HG03571 (cell line): ENCODE measurements at regions not wholly inside any gene's neighbourhood (a gene's known extent, or its start where the extent isn't known, plus 50 kb on each side); places are given as distances from the start of the nearest gene placed in this dataset.

Source experiments
- ATAC-seq: cut with Tn5 transposase; IDR thresholded peaks from one replicate; pipeline ENCODE4 v1.9.1; 2021; ENCODE audit not compliant: unreplicated experiment

DNA sequence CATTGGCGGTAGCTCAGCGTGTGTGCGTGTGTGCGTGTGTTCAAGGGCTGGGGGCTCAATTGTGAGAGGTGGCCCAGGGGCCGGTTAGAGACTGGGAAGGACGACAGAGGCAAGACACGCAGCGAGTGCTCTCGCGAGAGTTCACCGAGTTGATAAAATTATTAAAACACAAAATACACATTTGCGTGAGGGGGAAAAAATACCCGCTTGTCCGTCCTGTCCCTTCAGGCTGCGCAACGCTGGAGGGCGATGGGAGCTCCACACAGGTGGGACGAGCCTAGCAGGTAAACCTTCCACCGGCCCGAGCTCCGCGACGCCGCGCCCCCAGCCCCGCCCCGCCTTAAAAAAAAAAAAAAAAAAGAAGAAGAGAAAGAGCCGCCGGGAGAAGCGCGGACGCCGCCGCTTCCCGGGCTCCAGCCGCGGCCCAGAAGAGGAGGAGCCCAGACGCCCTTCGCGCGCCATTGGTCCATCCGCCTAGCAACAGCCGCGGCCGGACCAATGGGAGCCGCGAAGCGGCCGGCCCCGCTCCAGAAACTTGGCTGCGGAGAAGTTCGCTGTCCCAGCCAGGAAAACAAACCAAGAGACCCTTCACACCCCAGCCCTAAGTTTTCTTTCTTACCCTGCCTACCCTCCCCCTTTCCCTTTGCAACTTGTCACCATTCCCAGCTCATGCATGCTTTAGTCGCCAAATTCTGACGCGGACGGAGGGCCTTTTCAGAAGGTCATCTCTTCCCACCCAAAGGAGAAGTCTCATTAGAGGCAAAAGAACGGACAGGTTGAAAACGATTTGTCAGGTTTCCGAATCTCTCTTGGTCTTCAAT, 169.9 kb upstream of the MAF start:
- ATAC-seq, result peak; percentile 100

DNA sequence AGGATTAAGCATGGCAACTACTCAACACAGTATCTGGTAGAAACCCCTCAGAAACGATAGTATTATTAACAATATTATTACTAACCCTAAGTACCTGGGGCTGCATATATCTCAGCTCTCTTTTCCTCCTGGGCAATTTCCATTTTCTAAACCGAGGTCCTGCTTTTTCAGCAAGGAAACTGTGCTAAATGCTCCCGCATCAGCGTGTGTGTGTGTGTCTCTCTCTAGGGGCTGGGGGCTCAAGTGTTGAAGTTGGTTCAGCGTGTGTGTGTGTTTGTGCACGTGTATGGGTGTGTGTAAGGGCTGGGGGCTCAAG, 169.3 kb upstream of the MAF start:
- ATAC-seq, result no peak

- no peak for ATAC-seq
Measured at GRCh38 chr16:79769270-79769927, 168.9 kb upstream of the MAF start.

DNA sequence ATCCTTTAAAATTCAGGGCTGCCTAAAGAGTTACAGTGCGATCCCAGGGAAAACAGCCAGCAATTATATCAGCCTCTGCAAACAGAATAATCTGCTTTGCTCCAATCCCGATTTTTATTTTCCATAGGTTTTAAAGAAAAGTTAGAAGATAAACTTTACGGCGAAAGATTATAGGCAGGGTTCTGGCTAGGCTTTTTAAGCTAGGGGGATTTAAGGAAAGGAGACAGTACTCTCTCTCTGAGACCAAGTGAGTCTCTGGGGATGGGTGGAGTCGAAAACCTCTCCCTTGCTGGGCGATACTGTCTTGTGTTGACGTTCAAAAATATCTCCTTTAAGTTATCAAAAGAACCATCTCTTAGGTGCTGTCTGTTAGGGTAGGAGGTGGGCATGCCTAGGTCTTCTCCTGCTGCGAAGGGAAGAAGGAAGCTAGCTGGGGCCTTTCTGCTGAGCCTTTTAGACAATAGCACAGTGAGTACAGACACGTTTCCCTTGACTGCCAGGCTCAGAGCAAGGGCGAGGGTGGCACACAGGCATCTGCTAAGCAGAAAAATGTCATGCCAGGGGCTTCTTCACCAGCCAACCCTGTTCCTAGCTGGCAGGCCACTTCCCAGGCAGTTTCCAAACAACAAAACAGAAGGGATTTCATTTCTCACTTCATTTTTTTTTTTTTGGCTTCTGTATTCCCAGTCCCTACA, 167.9 kb upstream of the MAF start:
- ATAC-seq, result no peak

GRCh38 chr16:79767421-79768275, 167.1 kb upstream of the MAF start:
- no peak for ATAC-seq

GRCh38 chr16:79765901-79766394, 165.4 kb upstream of the MAF start:
- ATAC-seq, result no peak

GRCh38 chr16:79765431-79765830, 164.9 kb upstream of the MAF start:
- ATAC-seq, result no peak

DNA sequence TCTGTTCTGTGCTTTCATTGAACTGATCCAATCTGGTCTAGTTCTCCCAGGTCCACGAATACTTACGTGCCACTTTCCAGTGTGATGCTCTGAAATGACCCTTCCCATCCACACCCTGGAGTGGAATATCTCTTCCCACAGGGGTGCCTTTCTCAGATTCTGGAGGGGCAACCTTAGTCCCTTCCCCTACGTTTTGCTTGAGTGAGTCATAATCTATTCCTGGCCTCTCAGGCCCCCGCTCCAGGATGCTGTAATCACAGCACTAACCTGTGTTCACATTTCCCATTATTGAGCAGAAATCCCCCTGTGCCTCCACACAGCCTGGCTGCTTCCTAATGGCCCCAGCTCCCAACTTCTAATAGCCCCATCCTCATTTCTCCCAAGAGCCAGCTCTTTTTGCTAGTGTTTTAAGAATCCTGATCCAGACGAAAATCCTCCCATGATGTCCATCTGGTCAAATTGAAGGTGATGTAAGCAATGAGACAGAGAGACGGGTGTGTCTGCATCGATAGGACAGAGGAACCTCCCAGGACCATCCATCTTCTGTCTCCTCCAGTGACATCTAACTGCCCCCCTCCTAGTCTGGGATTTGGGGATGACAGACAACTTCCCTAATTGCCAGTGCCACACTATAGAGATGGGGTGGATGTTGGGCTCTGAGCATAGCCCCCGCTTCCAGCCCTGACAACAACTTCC, 164.0 kb upstream of the MAF start:
- no peak for ATAC-seq

- no peak for ATAC-seq
Measured at GRCh38 chr16:79762217-79762616, 161.7 kb upstream of the MAF start.

- ATAC-seq, result no peak
Measured at GRCh38 chr16:79758615-79759346, 158.2 kb upstream of the MAF start.

DNA sequence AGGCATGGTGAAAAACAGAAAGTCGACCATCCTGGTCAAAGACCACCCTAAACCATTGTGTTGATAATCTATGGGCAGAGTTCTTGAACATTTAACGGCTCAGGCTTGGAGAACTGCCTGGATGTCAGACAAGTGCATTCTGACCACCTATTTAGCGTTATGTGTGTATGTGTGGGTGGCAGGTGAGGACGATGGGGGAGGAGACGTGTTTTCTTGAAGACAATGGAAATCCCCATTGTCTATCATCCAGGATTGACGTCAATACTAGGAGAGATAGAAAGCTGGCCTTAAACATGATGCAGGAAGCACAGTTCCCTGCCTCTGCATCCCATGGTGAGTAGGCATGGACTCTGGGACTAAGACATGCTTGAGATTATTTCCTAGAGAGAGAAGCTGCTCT, 157.4 kb upstream of the MAF start:
- no peak for ATAC-seq

DNA sequence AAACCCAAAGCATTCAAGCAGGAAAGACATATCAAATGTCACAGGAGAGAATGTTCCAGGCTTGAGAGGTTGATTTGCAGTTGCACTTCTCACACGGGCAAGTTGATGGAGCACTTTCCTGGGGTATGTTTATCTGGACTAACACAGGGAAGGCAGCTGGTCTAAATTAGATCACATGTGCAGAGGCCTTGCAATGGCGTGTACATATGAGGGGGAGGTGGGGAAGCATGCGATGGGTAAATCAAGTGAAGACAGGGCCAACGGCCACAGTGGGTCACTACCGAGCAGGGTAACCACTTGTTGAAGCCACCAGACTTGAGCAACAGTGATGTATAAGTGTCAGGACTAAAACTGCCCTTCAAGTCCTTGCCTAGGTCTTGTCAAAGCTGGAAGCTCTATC, 156.6 kb upstream of the MAF start:
- no peak for ATAC-seq

GRCh38 chr16:79756571-79756970, 156.0 kb upstream of the MAF start:
- no peak for ATAC-seq

- no peak for ATAC-seq
Measured at GRCh38 chr16:79754501-79754900, 154.0 kb upstream of the MAF start.

GRCh38 chr16:79754081-79754480, 153.5 kb upstream of the MAF start:
- ATAC-seq, result no peak

GRCh38 chr16:79753286-79753685, 152.7 kb upstream of the MAF start:
- ATAC-seq, result no peak

DNA sequence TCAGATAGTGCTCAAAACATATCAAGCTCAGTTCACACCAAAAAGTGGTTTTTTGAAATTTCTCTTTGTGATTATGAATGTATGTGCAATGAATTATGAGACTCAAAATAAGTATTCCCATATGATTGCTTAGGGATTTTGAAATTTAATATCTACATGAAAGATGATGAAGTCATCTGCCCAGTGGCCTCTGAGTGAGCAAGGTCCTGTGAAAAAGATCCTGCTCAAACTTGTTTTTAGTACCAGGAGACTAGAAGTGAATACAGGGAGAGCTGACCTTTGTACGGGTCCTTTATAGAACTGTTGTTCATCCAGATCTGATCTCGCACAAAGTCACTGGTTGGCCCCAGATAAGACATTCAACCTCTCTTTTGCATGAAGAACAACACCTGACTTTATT, 151.9 kb upstream of the MAF start:
- no peak for ATAC-seq

- ATAC-seq, result no peak
Measured at GRCh38 chr16:79751471-79752184, 151.1 kb upstream of the MAF start.

GRCh38 chr16:79750311-79750710, 149.8 kb upstream of the MAF start:
- ATAC-seq, result no peak
